Esophagus mucosa (tissue), 1 donor: ENCODE measurements at regions not wholly inside any gene's neighbourhood (a gene's known extent, or its start where the extent isn't known, plus 50 kb on each side); places are given as distances from the start of the nearest gene placed in this dataset.

Experiments used
- ATAC-seq: fragments of 200-7000 bp; cut with Tn5 transposase; one replicate; pipeline ENCODE4 v1.9.1; 2020
- donor health status: DM: yes; HTN: yes; CAD: no.

- ATAC-seq: no peak
Measured at GRCh38 chr16:65305266-65305959, 183.6 kb upstream of the CDH11 start.

- no peak for ATAC-seq
Measured at GRCh38 chr16:65301029-65301428, 179.2 kb upstream of the CDH11 start.

DNA sequence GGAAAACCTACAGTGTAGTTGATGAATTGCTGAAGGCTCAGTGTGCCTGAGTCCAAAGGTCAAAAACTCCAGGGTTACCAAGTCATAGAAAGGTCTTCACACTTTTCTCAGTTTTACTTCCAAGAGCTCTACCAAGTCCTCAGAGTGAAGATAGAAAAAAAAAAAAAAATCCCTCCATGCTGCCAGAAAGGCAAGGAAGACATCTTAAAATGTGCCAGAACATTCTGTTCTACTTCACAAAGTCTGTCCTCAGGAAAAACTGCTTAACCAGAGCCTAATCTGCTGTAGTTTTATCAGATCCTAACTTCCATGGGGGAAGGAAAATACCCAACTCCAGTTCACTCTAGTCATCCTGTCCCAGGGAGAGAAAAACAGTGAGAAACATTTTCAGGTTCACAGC is 175.6 kb upstream of the CDH11 start:
- ATAC-seq: no peak

- ATAC-seq: no peak
Measured at GRCh38 chr16:65295527-65295926, 173.7 kb upstream of the CDH11 start.

DNA sequence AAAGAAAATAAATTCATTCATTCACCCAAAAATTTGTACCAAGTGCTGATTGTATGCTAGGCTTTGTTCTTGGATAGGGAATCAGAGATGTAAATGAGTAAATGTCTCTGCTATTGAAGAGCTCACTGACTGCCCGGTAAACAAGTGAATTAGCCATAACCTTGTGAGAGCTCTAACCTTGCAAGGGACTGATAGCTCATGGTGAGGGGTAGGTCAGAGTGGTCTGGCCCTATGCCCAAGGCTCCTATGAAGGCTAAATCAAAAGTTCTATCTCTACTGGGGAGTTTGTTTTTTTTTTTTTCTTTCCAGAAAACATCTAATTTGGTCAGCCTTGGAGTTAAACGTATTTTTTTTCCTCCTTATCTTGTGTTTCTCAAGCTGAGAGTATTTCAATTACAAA is 172.8 kb upstream of the CDH11 start:
- no peak for ATAC-seq

DNA sequence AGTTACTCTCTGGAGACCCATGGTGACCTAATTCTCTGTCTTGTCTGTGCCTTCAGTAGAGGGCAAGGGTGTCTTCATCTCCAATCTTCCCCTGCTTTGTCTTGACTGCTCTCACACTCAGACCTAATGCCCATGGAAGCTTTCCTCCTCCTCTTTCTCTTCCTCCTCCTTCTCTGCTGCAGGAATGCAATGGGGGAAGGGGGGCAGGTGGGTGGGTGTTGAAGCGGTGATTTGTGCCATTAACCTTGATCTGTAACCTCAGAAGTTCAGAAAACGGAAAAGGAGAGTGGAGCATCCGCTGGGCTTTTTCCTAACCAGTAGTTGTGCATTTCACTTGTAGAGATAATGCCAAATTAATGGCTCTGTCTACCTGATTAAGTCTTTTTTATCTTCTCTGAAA is 172.3 kb upstream of the CDH11 start:
- no peak for ATAC-seq

DNA sequence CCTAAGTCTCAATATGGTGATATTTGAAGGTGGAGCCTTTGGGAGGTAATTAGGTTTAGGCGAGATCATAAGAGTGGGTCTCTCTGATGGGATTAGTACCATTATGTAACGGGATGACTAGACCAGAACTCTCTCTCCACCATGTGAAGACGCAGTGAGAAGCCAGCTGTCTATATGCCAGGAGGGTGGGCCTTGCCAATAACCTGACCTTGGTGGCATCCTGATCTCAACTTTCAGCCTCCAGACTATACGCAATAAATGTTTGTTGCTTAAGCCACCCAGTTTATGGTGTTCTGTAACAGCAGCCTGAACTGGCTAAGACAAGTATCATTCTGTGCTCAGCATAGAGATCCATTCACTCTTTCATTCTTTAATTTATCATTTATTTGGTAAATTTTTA is 167.2 kb upstream of the CDH11 start:
- no peak for ATAC-seq

- no peak for ATAC-seq
Measured at GRCh38 chr16:65287307-65287706, 165.4 kb upstream of the CDH11 start.

- ATAC-seq: no peak
Measured at GRCh38 chr16:65285128-65286048, 163.5 kb upstream of the CDH11 start.

GRCh38 chr16:65284626-65285025 is 162.8 kb upstream of the CDH11 start:
- ATAC-seq: no peak

GRCh38 chr16:65283181-65283651 is 161.4 kb upstream of the CDH11 start:
- no peak for ATAC-seq

- no peak for ATAC-seq
Measured at GRCh38 chr16:65281586-65281985, 159.7 kb upstream of the CDH11 start.

DNA sequence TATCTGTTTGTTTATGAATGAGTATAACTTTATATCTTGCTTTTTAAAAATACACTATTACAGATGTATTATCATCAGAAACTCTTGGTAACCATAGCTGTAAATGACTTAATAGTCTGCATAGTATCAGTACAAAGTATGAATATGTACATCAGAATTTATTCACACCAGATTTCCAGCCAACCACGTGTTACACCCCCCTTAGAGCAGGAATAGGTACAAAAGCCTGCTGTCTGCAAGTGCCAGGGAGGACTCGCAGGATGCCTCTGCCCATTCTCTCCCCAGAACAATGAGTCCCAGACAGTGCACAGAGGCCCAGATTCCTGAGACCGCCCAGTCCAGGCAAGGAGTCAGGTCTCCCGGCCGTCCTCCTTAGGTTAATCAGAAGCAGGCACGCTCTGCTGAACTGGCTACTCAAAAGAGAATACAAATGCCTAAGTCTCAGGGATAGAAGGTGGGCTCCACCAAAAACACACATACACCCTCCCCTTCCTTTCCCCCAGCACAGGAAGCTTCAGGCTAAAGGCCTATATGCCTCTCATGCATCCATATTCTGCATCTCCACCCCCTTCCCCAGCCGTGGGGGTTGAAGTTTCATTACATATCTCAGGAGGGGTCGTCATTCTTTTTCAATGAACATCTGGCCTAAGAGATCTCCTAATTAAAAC is 159.1 kb upstream of the CDH11 start:
- no peak for ATAC-seq

DNA sequence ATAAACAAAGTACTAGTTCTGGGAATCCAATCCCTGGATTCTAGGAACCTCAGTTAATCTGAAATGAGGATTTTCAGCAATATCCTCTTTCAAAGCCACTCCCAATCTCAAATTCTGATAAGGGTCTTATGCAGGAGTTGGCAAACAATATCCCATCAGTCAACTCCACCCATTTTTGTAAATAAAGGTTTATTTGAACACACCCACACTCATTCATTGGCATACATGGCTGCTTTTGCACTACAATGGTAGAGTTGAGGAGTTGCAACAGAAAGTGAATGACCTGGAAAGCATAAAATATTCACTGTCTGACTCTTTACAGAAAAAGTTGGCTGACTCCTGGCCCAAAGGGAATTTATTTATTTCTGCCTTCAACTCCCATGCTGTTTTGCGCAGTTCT is 157.7 kb upstream of the CDH11 start:
- no peak for ATAC-seq

- no peak for ATAC-seq
Measured at GRCh38 chr16:65278874-65279273, 157.0 kb upstream of the CDH11 start.

GRCh38 chr16:65274566-65274965 is 152.7 kb upstream of the CDH11 start:
- ATAC-seq: no peak

DNA sequence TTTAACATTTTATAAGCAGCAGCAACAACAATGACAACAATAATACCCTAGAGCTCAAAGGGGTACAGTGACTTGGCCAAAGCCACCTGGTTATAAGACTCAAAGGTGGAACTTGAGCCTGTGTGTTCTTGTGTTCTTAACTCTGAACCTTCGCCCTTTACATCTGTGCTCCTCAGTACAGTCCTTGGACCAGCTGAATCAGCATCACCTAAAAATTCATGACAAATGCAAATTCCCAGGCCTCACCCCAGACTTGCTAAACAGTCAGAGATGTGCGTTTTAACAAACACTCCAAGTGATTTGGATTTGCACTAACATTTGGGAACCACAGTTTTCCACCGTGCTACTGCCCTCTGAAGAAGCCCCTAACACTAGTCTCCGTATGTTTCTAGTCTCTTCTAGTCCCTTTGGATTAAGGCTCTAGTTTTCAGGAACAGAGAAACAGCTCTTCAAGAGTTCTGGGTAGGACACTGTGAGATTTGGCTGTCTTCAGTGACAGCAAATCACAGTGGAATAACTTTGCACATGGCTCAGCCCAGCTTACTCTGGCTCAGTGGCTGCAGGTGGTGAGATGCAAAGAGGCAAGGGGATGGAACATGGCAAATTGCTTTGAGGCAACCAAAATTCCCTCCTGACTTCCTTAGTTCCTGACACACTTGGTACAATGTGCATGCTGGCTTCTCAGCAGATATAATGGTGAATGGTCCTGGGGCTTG is 151.0 kb upstream of the CDH11 start:
- no peak for ATAC-seq

DNA sequence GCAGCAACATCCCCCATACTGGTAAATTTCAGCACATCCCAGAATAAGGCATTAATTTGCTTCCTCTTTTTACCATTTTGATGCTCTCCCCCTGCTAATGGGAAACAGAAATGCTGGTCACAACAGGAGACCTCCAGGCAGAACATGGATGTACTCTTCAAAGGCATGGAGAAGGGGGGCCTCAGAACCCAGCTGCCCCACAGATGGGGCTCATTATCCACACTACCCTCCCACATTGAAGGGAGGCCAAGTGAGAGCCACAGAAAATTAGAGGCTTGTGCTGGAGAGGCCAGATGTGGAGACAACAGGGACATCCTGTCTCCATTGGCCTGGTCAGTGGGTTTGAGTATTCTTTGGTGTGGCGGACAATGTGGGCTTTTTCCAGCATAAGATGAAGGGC is 150.1 kb upstream of the CDH11 start:
- no peak for ATAC-seq

DNA sequence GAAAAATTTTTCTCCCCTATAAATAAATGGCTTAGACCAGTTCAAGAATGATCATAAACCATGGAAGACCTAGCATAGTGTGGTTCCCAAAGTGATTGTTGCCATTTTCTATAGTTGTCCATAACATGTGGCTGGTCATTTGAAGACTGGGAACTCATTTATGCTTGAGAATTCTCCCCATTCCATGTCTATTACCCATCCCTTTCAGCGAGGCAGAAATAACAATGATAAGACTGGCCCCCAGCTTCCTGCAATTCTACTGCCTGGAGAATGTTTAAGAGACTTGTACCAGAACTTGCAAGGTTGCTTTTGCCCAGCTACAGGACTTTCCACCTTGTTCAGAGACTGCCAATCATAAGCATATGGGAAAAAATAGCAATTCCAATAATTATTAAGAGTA is 146.5 kb upstream of the CDH11 start:
- no peak for ATAC-seq

DNA sequence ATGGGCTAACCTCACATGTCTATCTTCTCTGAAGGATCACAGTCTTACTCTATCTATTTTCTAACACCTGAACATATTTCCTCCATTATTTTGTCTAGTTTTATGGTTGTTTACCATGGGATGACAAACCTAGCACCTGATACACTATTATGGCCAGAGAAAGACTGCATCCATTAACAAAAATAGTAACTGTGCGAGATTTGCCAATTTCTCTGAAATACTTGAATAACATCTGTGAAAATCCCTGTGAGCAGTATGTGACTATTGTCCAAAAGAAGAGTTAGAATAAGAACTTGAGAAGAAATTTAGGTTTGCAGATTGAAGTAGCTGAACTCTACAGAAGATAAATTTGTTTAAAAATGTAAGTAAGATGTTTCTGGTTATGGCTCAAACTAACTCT is 142.0 kb upstream of the CDH11 start:
- no peak for ATAC-seq

DNA sequence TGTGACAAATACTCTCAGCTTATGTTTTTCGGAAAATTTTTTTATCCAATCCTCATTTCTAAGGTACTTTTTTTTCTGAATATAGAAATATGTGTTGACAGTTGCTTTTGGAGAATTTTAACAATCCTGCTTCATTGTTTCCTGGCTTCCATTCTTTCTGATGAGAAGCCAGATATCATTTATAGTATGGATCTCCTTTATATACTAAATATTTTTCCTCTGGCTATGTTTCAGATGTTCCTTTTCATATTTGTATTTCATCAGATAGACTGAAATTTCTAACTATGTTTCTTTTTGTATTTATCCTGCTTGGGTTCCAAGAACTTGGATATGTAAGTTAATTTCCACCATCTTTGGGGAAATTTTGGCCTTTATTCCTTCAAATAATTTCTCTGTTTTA is 138.9 kb upstream of the CDH11 start:
- no peak for ATAC-seq

GRCh38 chr16:65254144-65254543 is 132.3 kb upstream of the CDH11 start:
- no peak for ATAC-seq

- no peak for ATAC-seq
Measured at GRCh38 chr16:65249768-65250167, 127.9 kb upstream of the CDH11 start.
